Activated CD8-positive, alpha-beta T cell treated with anti-CD3 and anti-CD28 coated beads for 36 hours (primary cell): ENCODE measurements at regions not wholly inside any gene's neighbourhood (a gene's known extent, or its start where the extent isn't known, plus 50 kb on each side); places are given as distances from the start of the nearest gene placed in this dataset.

ENCODE experiments used
- ATAC-seq: fragments of 200-7000 bp; cut with Tn5 transposase; one replicate; pipeline ENCODE4 v1.10.0; 2021; ENCODE audit warnings: mild to moderate bottlenecking, moderate library complexity
- CTCF ChIA-PET: fragments of 350-600 bp; sonication (Branson Sonifier 250); formaldehyde crosslinking; loops from one replicate; lab custom pipeline; 2021; ENCODE audit warnings: antibody characterized with exemption; lab: Charles Lee
- POLR2A ChIA-PET: fragments of 350-600 bp; sonication (Branson Sonifier 250); formaldehyde crosslinking; loops from one replicate; lab custom pipeline; 2021; ENCODE audit warnings: antibody characterized with exemption; lab: Charles Lee
- DNase-seq: peaks from one replicate; pipeline ENCODE4 v3.0.0-alpha.2; 2020
- H3K27ac Mint-ChIP-seq: one replicate; pipeline ENCODE4 v1.8.0; 2021; ENCODE audit warnings: mild to moderate bottlenecking, mixed read lengths
- H3K27me3 Mint-ChIP-seq: one replicate; pipeline ENCODE4 v1.8.0; 2021; ENCODE audit warnings: mixed read lengths
- H3K36me3 Mint-ChIP-seq: one replicate; pipeline ENCODE4 v1.8.0; 2021; ENCODE audit warnings: low read depth, mixed read lengths
- H3K4me1 Mint-ChIP-seq: one replicate; pipeline ENCODE4 v1.8.0; 2021; ENCODE audit warnings: low read depth, mixed read lengths
- H3K4me3 Mint-ChIP-seq: one replicate; pipeline ENCODE4 v1.8.0; 2021; ENCODE audit warnings: mild to moderate bottlenecking, moderate library complexity, mixed read lengths
- H3K9me3 Mint-ChIP-seq: one replicate; pipeline ENCODE4 v1.8.0; 2021; ENCODE audit warnings: mixed read lengths
- intact Hi-C: fragments of 100-400 bp; cut with micrococcal nuclease; formaldehyde crosslinking; loops from one replicate; pipeline ENCODE4 v1.10.0; 2022
- TF ChIP-seq, protein P1 (sequence below): fragments of 200-600 bp; IDR thresholded peaks from one replicate; pipeline ENCODE4 v1.8.0; 2022; ENCODE audit warnings: antibody characterized with exemption, mild to moderate bottlenecking

DNA sequence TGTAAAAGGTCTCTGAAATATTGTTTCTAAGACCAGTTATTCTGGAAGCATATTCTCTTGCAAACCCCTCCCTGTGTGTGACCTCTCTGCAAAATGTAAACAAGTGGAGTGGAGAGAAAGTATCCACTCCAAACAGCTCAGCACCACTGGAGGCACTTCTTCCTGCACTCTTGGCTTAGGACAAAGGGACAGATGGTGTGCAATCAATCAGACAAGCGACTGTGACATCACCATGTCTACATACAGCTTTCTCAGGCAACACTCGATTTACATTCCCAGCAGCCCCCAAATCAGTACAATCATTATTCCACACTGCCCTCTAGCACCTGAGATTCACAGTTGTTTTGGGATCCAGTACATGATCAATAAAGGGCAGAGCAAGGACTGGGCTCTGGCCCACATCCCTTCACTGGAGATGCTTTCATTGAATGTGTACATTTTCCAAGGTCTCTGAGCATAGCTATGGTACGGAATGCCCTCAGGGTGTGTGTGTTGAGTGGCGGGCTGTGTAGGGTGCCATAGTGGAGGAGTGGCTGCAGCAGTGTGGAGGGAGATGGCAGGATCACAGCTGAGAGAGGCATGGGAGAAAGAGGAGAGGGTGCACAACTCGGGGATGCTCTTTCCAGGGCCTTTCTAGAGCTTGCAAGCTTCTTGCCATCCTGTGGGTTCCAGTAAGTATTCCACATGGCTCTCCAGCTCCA lies 311.8 kb upstream of the ST6GAL2 start:
- DNase-seq: no peak
- Mint-ChIP-seq H3K9me3 (peaks cover 2% of the 10 kb centered on the region), H3K4me1 (no peaks in the 10 kb centered on the region), H3K4me3 (no peak overlapping the region), H3K27me3 (no peaks in the 10 kb centered on the region), H3K36me3 (no peaks in the 10 kb centered on the region), H3K27ac (no peak overlapping the region)
- intact Hi-C loops: no loop called here
- POLR2A ChIA-PET: no interaction called here
- ATAC-seq: no peak
- TF ChIP-seq, protein P1, sequence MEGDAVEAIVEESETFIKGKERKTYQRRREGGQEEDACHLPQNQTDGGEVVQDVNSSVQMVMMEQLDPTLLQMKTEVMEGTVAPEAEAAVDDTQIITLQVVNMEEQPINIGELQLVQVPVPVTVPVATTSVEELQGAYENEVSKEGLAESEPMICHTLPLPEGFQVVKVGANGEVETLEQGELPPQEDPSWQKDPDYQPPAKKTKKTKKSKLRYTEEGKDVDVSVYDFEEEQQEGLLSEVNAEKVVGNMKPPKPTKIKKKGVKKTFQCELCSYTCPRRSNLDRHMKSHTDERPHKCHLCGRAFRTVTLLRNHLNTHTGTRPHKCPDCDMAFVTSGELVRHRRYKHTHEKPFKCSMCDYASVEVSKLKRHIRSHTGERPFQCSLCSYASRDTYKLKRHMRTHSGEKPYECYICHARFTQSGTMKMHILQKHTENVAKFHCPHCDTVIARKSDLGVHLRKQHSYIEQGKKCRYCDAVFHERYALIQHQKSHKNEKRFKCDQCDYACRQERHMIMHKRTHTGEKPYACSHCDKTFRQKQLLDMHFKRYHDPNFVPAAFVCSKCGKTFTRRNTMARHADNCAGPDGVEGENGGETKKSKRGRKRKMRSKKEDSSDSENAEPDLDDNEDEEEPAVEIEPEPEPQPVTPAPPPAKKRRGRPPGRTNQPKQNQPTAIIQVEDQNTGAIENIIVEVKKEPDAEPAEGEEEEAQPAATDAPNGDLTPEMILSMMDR: no peak
- CTCF ChIA-PET: no interaction called here

DNA sequence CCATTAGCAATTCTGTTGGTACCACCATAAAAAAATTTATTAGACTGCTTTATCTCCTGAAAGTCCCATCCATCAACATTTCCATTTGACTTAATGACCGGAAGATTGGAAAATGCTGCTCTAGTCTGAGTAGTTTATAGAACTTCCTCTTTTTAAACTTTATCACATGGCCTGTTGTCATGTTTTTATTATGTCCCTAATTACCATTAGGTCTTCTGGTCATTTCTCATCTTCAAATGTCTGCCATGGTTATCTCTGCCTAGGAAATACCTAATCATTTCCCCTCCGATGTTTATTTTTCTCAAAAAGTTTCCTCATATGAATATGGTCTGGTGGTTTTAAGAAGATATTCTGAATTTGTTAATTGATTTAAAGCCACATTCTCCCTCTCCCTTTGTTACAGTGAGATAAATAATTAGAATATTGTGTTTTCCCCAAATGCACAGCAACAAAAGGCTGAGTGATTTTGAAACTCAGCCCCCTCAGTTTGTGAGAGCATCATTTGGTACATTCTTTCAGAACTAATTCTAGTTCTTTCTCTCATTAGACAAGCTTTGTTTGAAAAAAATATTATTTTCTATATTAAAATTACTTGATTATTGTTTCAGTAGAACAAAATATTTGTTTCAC lies 317.1 kb upstream of the ST6GAL2 start:
- TF ChIP-seq, protein P1: no peak
- H3K4me1 Mint-ChIP-seq: no peaks in the 10 kb centered on the region

DNA sequence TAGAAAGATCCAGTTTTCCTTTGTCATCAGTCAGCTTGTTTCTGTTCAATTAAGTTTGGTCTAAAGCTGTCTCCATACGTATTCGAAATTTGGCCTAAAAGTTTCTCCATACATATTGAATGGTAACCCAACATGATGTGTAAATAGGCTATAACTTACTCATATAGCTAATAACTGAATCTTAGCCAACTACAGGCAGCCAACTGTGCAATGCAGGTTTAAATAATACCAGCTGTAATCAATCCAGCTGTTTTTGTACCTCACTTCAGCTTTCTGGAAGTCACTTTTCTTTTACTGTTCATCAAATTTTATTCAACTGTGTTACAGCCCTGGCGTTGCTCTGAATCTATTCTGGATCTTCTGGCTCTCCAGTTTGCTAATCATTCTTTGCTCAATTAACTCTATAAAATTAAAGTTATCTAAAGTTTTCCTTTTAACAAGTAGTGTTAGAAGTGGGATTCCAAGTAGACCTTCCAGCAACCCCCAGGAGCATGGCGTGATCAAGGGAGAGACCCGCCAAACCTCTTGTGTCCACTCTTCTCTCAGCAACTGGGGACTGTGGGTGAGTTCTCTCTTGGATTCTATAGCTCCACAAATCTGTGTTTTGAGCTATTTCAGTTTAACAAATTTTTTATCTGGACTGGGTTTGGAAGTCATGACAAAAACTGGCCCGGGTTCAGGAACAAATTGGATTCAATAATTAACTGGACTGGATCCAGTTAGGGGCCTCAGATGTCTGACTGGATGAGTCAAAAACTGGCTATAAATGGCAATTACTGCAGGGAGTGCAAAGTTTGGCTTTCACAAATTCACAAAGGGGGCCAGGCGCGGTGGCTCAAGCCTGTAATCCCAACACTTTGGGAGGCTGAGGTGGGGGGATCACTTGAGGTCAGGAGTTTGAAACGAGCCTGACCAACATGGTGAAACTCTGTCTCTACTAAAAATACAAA lies 329.7 kb upstream of the ST6GAL2 start:
- H3K27ac Mint-ChIP-seq: no peak overlapping the region
- no peaks in the 10 kb centered on the region for H3K27me3 Mint-ChIP-seq
- ChIA-PET CTCF (no interaction called here), POLR2A (no interaction called here)
- TF ChIP-seq, protein P1: no peak
- no peak for ATAC-seq
- H3K4me3 Mint-ChIP-seq: no peak overlapping the region
- no peak for DNase-seq
- no peaks in the 10 kb centered on the region for H3K4me1 Mint-ChIP-seq
- no peaks in the 10 kb centered on the region for H3K9me3 Mint-ChIP-seq
- intact Hi-C loops: no loop called here
- no peaks in the 10 kb centered on the region for H3K36me3 Mint-ChIP-seq

More for the DNA sequence above, 317.1 kb upstream of the ST6GAL2 start:
- no peak for ATAC-seq
- Mint-ChIP-seq H3K9me3 (no peaks in the 10 kb centered on the region), H3K36me3 (no peaks in the 10 kb centered on the region), H3K4me3 (no peak overlapping the region), H3K27ac (no peak overlapping the region), H3K27me3 (no peaks in the 10 kb centered on the region)
- POLR2A ChIA-PET: no interaction called here
- intact Hi-C loops: no loop called here
- CTCF ChIA-PET: no interaction called here
- no peak for DNase-seq

DNA sequence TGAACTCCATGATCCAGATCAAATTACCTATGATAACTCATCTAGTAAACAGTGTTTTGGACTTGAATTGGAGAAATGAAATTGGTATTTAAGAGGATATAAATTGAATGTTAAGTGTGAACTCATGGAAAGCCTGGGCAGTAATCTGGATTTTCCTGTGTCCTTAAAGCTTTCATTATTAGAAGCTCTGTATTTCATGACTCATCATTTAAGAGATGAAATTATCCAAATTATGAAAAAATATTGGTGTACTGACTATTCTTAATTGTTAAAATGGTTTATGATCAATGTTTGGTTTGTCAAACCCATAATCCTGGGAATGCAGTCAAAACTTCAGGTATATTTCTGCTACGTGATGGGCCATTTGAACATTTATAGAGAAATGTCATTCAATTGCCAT lies 332.2 kb upstream of the ST6GAL2 start:
- no peaks in the 10 kb centered on the region for H3K27me3 Mint-ChIP-seq
- H3K27ac Mint-ChIP-seq: no peak overlapping the region
- CTCF ChIA-PET: no interaction called here
- POLR2A ChIA-PET: no interaction called here
- H3K9me3 Mint-ChIP-seq: no peaks in the 10 kb centered on the region
- no peaks in the 10 kb centered on the region for H3K36me3 Mint-ChIP-seq
- intact Hi-C loops: no loop called here
- TF ChIP-seq, protein P1: no peak
- ATAC-seq: no peak
- H3K4me1 Mint-ChIP-seq: no peaks in the 10 kb centered on the region
- H3K4me3 Mint-ChIP-seq: no peak overlapping the region
- DNase-seq: no peak

DNA sequence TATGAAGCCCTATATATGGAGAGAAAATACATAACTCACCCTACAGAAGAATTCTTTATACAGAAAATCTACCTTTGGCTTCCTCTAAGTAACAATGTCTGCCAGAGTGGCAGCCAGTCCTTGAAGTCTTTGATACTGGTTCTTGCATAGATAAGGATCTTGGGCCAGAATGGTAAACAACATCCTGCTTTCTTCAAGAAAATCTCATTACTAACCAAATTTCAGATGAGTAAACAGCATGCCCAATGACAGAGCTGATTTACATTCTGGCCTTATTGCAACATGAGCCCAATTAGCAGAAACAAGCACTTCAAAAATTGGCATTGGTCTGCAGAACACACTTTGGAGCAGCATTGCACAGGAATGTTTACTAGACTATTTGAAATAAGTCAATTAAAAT lies 336.5 kb upstream of the ST6GAL2 start:
- DNase-seq (no peak), ATAC-seq (no peak)
- ChIA-PET CTCF (no interaction called here), POLR2A (no interaction called here)
- H3K36me3 Mint-ChIP-seq: no peaks in the 10 kb centered on the region
- H3K27ac Mint-ChIP-seq: no peak overlapping the region
- TF ChIP-seq, protein P1: no peak
- no peak overlapping the region for H3K4me3 Mint-ChIP-seq
- H3K9me3 Mint-ChIP-seq: no peaks in the 10 kb centered on the region
- H3K4me1 Mint-ChIP-seq: no peaks in the 10 kb centered on the region
- no peaks in the 10 kb centered on the region for H3K27me3 Mint-ChIP-seq
- intact Hi-C loops: no loop called here
